ENCODE measurements at regions not wholly inside any gene's neighbourhood (a gene's known extent, or its start where the extent isn't known, plus 50 kb on each side); places are given as distances from the start of the nearest gene placed in this dataset.
"Not testable (repeated sequence)": the region's sequence is repeated elsewhere in the genome, so short reads cannot be mapped to it uniquely, and the experiment has no call there.

GRCh38 chr10:131363416-131363815 lies 51.9 kb upstream of the TCERG1L start:
- Histone ChIP-seq H3K4me3 (no peak overlapping the region), H3K36me3 (no peaks in the 10 kb centered on the region), H3K27ac (no peak overlapping the region), H3K4me1 (no peaks in the 10 kb centered on the region), H3K27me3 (peaks cover 0 to 17% (median 4%) of the 10 kb centered on the region in 7 donors), H3K9me3 (peaks cover 0 to 17% (median 5%) of the 10 kb centered on the region in 11 donors)
- DNase-seq (no peak), ATAC-seq (no peak)
- intact Hi-C loops (cut with DNase I) = no loop called here
- no peak for TF ChIP-seq CTCF (IDR thresholded peaks at IDR 0.05)
- 55 to 70% methylated on average over 2 of the region's 2 CpGs for WGBS, 2 donors

GRCh38 chr10:131371571-131371970 lies 60.0 kb upstream of the TCERG1L start:
- peaks cover 0 to 34% (median 5%) of the 10 kb centered on the region in 7 donors for H3K27me3 ChIP-seq
- H3K4me3 ChIP-seq = no peak overlapping the region
- TF ChIP-seq CTCF (IDR thresholded peaks at IDR 0.05) = no peak
- no peaks in the 10 kb centered on the region for H3K4me1 ChIP-seq
- intact Hi-C loops (cut with DNase I) = no loop called here
- DNase-seq (no peak), ATAC-seq (no peak)
- no peaks in the 10 kb centered on the region for H3K36me3 ChIP-seq
- no peak overlapping the region for H3K27ac ChIP-seq
- 56 to 62% methylated on average over 8 of the region's 8 CpGs for WGBS, 2 donors
- H3K9me3 ChIP-seq = peaks cover 0 to 35% (median 12%) of the 10 kb centered on the region in 11 donors

- no peak overlapping the region for H3K27ac ChIP-seq
- no peaks in the 10 kb centered on the region for H3K4me1 ChIP-seq
- ATAC-seq (no peak), DNase-seq (no peak)
- H3K27me3 ChIP-seq = peaks cover 0 to 21% (median 16%) of the 10 kb centered on the region in 7 donors
- TF ChIP-seq CTCF (IDR thresholded peaks at IDR 0.05) = no peak
- H3K36me3 ChIP-seq = no peaks in the 10 kb centered on the region
- intact Hi-C loops (cut with DNase I) = no loop called here
- no peaks in the 10 kb centered on the region for H3K9me3 ChIP-seq
- no peak overlapping the region for H3K4me3 ChIP-seq
- 80 to 81% methylated on average over 13 of the region's 13 CpGs for WGBS, 2 donors
Observed at GRCh38 chr10:131381576-131381975, 70.1 kb upstream of the TCERG1L start.

- H3K27me3 ChIP-seq = peaks cover 0 to 32% (median 15%) of the 10 kb centered on the region in 7 donors
Observed at GRCh38 chr10:131385161-131385872, 73.8 kb upstream of the TCERG1L start.

GRCh38 chr10:131387018-131387529 lies 75.6 kb upstream of the TCERG1L start:
- no peaks in the 10 kb centered on the region for H3K4me1 ChIP-seq
- no peaks in the 10 kb centered on the region for H3K9me3 ChIP-seq
- DNase-seq (no peak), ATAC-seq (no peak)
- no peak overlapping the region for H3K27ac ChIP-seq
- TF ChIP-seq CTCF (IDR thresholded peaks at IDR 0.05) = no peak
- peaks cover 0 to 24% (median 15%) of the 10 kb centered on the region in 7 donors for H3K27me3 ChIP-seq
- intact Hi-C loops (cut with DNase I) = no loop called here
- 32 to 33% methylated on average over 11 of the region's 11 CpGs for WGBS, 2 donors
- H3K4me3 ChIP-seq = no peak overlapping the region
- H3K36me3 ChIP-seq = no peaks in the 10 kb centered on the region

More at GRCh38 chr10:131385161-131385872, 73.8 kb upstream of the TCERG1L start:
- DNase-seq; H3K4me3 ChIP-seq; ATAC-seq; H3K36me3 ChIP-seq; H3K27ac ChIP-seq; H3K4me1 ChIP-seq; H3K9me3 ChIP-seq; intact Hi-C loops (cut with DNase I): not testable (repeated sequence)
- 72 to 80% methylated on average over 9 of the region's 9 CpGs for WGBS, 2 donors

Data from heart right ventricle (tissue), 16 donors.